ENCODE measurements at regions not wholly inside any gene's neighbourhood (a gene's known extent, or its start where the extent isn't known, plus 50 kb on each side); places are given as distances from the start of the nearest gene placed in this dataset.

- intact Hi-C loops (cut with DNase I), result no loop called here
- no peak overlapping the region for H3K27ac ChIP-seq
- 67 to 80% (median 75%) methylated on average over 3 of the region's 3 CpGs for WGBS, 4 donors
These were observed 216.8 kb downstream of the UBE2E3 start for GRCh38 chr2:181197140-181197760.

GRCh38 chr2:181198183-181198864 is 217.9 kb downstream of the UBE2E3 start:
- Histone ChIP-seq H3K9me3 (no peaks in the 10 kb centered on the region), H3K4me1 (no peaks in the 10 kb centered on the region), H3K27me3 (no peaks in the 10 kb centered on the region), H3K4me3 (no peak overlapping the region), H3K27ac (no peak overlapping the region), H3K36me3 (no peaks in the 10 kb centered on the region)
- DNase-seq (no peak), ATAC-seq (no peak)
- TF ChIP-seq CTCF (IDR thresholded peaks at IDR 0.05) (no peak), POLR2A (IDR thresholded peaks at IDR 0.05) (no peak)
- 67 to 82% (median 75%) methylated on average over 1 of the region's 1 CpG for WGBS, 4 donors
- intact Hi-C loops (cut with DNase I), result no loop called here

More at GRCh38 chr2:181197140-181197760, 216.8 kb downstream of the UBE2E3 start:
- Histone ChIP-seq H3K9me3 (no peaks in the 10 kb centered on the region), H3K36me3 (no peaks in the 10 kb centered on the region), H3K27me3 (no peaks in the 10 kb centered on the region), H3K4me1 (no peaks in the 10 kb centered on the region), H3K4me3 (no peak overlapping the region)
- ATAC-seq (no peak), DNase-seq (no peak)
- TF ChIP-seq POLR2A (IDR thresholded peaks at IDR 0.05) (no peak), CTCF (IDR thresholded peaks at IDR 0.05) (no peak)

- DNase-seq (no peak), ATAC-seq (no peak)
- no peaks in the 10 kb centered on the region for H3K36me3 ChIP-seq
- no peaks in the 10 kb centered on the region for H3K27me3 ChIP-seq
- no peak overlapping the region for H3K27ac ChIP-seq
- no peak overlapping the region for H3K4me3 ChIP-seq
- H3K9me3 ChIP-seq, result peaks cover 0 to 3% (median 0%) of the 10 kb centered on the region in 12 donors
- H3K4me1 ChIP-seq, result no peaks in the 10 kb centered on the region
- no peak for TF ChIP-seq CTCF (IDR thresholded peaks at IDR 0.05)
- TF ChIP-seq POLR2A (IDR thresholded peaks at IDR 0.05), result no peak
- intact Hi-C loops (cut with DNase I), result no loop called here
These were observed 223.0 kb downstream of the UBE2E3 start for GRCh38 chr2:181203412-181203811.

- H3K4me3 ChIP-seq, result no peak overlapping the region
- no peaks in the 10 kb centered on the region for H3K4me1 ChIP-seq
- H3K36me3 ChIP-seq, result no peaks in the 10 kb centered on the region
- TF ChIP-seq POLR2A (IDR thresholded peaks at IDR 0.05), result no peak
- no peak for TF ChIP-seq CTCF (IDR thresholded peaks at IDR 0.05)
- no peaks in the 10 kb centered on the region for H3K27me3 ChIP-seq
- no peak for ATAC-seq
- H3K9me3 ChIP-seq, result peaks cover 0 to 5% (median 0%) of the 10 kb centered on the region in 12 donors
- no peak overlapping the region for H3K27ac ChIP-seq
- intact Hi-C loops (cut with DNase I), result no loop called here
- DNase-seq, result no peak
These were observed 223.5 kb downstream of the UBE2E3 start for GRCh38 chr2:181203916-181204315.

All from heart left ventricle (tissue), 16 donors.